ENCODE measurements at regions not wholly inside any gene's neighbourhood (a gene's known extent, or its start where the extent isn't known, plus 50 kb on each side); places are given as distances from the start of the nearest gene placed in this dataset.

DNA sequence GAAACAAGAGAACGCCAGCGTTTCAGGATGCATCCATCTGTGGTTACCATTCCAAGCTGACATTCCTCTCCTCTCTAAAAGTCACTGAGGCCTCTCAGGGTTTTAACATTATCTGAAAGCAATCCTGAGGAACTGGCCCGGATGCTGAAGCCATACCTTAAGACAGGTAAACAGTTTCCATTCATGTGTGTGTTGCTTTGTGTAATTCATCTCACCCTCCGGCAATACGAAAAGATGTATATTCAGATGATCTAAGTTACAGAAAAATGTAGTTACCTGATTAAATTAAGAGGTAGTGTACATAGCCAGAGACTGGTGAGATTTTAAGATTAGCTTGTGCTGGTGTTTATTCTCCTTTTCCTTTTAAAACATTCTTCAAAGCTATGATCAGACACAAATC is 68.4 kb upstream of the BACH2 start:
- H3K36me3 ChIP-seq (ENCODE audit: control insufficient read depth in 2 of 2, extremely low read depth in 1 of 2, insufficient read depth in 2 of 2, low read length in 2 of 2): no peaks in the 10 kb centered on the region
- H3K79me2 ChIP-seq (ENCODE audit: control insufficient read depth, insufficient read depth, low read length): no peaks in the 10 kb centered on the region
- dilution Hi-C loops (cut with MboI; ENCODE audit: extremely low pct_ligation_motif_present, low sequenced_read_pairs): no loop called here
- H2AFZ ChIP-seq (ENCODE audit: low read depth, low read length): no peak overlapping the region
- DNase-seq (ENCODE audit: low read depth, low spot score) (no peak), FAIRE-seq (no peak)
- TF ChIP-seq GATA2 (IDR thresholded peaks at IDR 0.05; ENCODE audit: insufficient read depth, insufficient read length, low read depth, low read length) (no peak), POLR2A (IDR thresholded peaks at IDR 0.05; ENCODE audit: low read depth, low read length) (no peak), FOS (IDR thresholded peaks at IDR 0.05; ENCODE audit: borderline replicate concordance, insufficient read depth, low read length) (no peak)
- no peaks in the 10 kb centered on the region for H3K9me3 ChIP-seq (replicated peaks; ENCODE audit: control insufficient read depth, insufficient read depth, low read length)
- intact Hi-C loops (cut with micrococcal nuclease): no loop called here
- H3K27me3 ChIP-seq (ENCODE audit: control insufficient read depth in 2 of 2, insufficient read depth in 2 of 2, low read length in 2 of 2): no peaks in the 10 kb centered on the region
- no peaks in the 10 kb centered on the region for H4K20me1 ChIP-seq (replicated peaks; ENCODE audit: control insufficient read depth, extremely low read depth, insufficient read depth, low read length)
- H3K9me1 ChIP-seq (replicated peaks; ENCODE audit: control insufficient read depth, extremely low read depth, insufficient read depth, low read length): no peaks in the 10 kb centered on the region
- CTCF ChIA-PET: no interaction called here
- no peak overlapping the region for H3K4me2 ChIP-seq (ENCODE audit: insufficient read depth, low read length)
- H3K9ac ChIP-seq (replicated peaks; ENCODE audit: extremely low read depth, insufficient read depth, low read length): no peak overlapping the region
- POLR2A ChIA-PET: no interaction called here
- BruUV-seq (replicated peaks): no TSS peak
- no peak overlapping the region for H3K27ac ChIP-seq (ENCODE audit: insufficient read depth, low read depth, low read length)
- H3K4me3 ChIP-seq (replicated peaks in 1 of 3; ENCODE audit: insufficient read depth in 1 of 3, low read depth in 1 of 3, low read length in 3 of 3): no peak overlapping the region
- peaks cover 16% of the 10 kb centered on the region for H3K4me1 ChIP-seq (ENCODE audit: control insufficient read depth, extremely low read depth, insufficient read depth, low read length)

DNA sequence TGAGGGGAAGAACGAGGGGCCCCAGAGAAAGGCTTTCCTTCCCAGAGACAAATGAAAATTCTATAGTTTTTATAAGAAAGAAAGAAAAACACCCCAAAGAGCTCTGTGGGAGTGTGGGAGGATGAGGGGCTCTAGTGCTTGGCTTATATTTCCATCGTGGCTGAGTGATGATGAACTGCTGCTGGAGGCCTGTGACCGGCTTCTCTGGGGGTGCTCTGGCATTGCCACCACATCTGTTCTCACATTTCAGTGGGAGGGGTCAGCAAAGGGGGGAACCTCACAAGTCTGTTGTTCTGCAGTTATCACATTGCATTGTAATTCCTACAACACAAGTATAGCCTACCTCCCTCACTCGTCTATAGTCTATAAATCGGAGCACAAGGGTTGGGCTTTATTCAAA is 67.6 kb upstream of the BACH2 start:
- Histone ChIP-seq H3K27me3 (ENCODE audit: control insufficient read depth in 2 of 2, insufficient read depth in 2 of 2, low read length in 2 of 2) (no peaks in the 10 kb centered on the region), H3K79me2 (ENCODE audit: control insufficient read depth, insufficient read depth, low read length) (no peaks in the 10 kb centered on the region), H3K9me1 (replicated peaks; ENCODE audit: control insufficient read depth, extremely low read depth, insufficient read depth, low read length) (no peaks in the 10 kb centered on the region), H4K20me1 (replicated peaks; ENCODE audit: control insufficient read depth, extremely low read depth, insufficient read depth, low read length) (no peaks in the 10 kb centered on the region), H3K4me2 (ENCODE audit: insufficient read depth, low read length) (no peak overlapping the region), H3K9me3 (replicated peaks; ENCODE audit: control insufficient read depth, insufficient read depth, low read length) (no peaks in the 10 kb centered on the region), H3K4me3 (replicated peaks in 1 of 3; ENCODE audit: insufficient read depth in 1 of 3, low read depth in 1 of 3, low read length in 3 of 3) (no peak overlapping the region), H3K4me1 (ENCODE audit: control insufficient read depth, extremely low read depth, insufficient read depth, low read length) (peaks cover 10% of the 10 kb centered on the region), H3K36me3 (ENCODE audit: control insufficient read depth in 2 of 2, extremely low read depth in 1 of 2, insufficient read depth in 2 of 2, low read length in 2 of 2) (no peaks in the 10 kb centered on the region), H2AFZ (ENCODE audit: low read depth, low read length) (no peak overlapping the region), H3K27ac (ENCODE audit: insufficient read depth, low read depth, low read length) (no peak overlapping the region), H3K9ac (replicated peaks; ENCODE audit: extremely low read depth, insufficient read depth, low read length) (no peak overlapping the region)
- no TSS peak for BruUV-seq (replicated peaks)
- dilution Hi-C loops (cut with MboI; ENCODE audit: extremely low pct_ligation_motif_present, low sequenced_read_pairs) (no loop called here), intact Hi-C loops (cut with micrococcal nuclease) (no loop called here)
- POLR2A ChIA-PET: no interaction called here
- DNase-seq (ENCODE audit: low read depth, low spot score) (no peak), FAIRE-seq (no peak)
- TF ChIP-seq MYC (IDR thresholded peaks at IDR 0.05; ENCODE audit: low read depth, low read length) (no peak), JUN (IDR thresholded peaks at IDR 0.05; ENCODE audit: borderline replicate concordance, insufficient read depth, insufficient read length, low read depth) (no peak), POLR2AphosphoS5 (IDR thresholded peaks at IDR 0.05; ENCODE audit: insufficient read depth, low read depth, low read length) (no peak), POLR2A (IDR thresholded peaks at IDR 0.05; ENCODE audit: low read depth, low read length) (no peak), FOS (IDR thresholded peaks at IDR 0.05; ENCODE audit: borderline replicate concordance, insufficient read depth, low read length) (no peak), EZH2 (IDR thresholded peaks at IDR 0.05; ENCODE audit: borderline replicate concordance, low read depth, low read length, severe bottlenecking) (no peak), GATA2 (IDR thresholded peaks at IDR 0.05; ENCODE audit: insufficient read depth, insufficient read length, low read depth, low read length) (no peak)
- TF ChIP-seq, protein P1, sequence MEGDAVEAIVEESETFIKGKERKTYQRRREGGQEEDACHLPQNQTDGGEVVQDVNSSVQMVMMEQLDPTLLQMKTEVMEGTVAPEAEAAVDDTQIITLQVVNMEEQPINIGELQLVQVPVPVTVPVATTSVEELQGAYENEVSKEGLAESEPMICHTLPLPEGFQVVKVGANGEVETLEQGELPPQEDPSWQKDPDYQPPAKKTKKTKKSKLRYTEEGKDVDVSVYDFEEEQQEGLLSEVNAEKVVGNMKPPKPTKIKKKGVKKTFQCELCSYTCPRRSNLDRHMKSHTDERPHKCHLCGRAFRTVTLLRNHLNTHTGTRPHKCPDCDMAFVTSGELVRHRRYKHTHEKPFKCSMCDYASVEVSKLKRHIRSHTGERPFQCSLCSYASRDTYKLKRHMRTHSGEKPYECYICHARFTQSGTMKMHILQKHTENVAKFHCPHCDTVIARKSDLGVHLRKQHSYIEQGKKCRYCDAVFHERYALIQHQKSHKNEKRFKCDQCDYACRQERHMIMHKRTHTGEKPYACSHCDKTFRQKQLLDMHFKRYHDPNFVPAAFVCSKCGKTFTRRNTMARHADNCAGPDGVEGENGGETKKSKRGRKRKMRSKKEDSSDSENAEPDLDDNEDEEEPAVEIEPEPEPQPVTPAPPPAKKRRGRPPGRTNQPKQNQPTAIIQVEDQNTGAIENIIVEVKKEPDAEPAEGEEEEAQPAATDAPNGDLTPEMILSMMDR (IDR thresholded peaks at IDR 0.05; ENCODE audit: extremely low read depth in 1 of 2, insufficient read depth in 1 of 2, low read depth in 1 of 2, low read length in 2 of 2): no peak
- TF ChIP-seq, protein P2, sequence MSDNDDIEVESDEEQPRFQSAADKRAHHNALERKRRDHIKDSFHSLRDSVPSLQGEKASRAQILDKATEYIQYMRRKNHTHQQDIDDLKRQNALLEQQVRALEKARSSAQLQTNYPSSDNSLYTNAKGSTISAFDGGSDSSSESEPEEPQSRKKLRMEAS (IDR thresholded peaks at IDR 0.05; ENCODE audit: insufficient read depth, insufficient read length): no peak
- CTCF ChIA-PET: no interaction called here

All from endothelial cell of umbilical vein (primary cell).